ENCODE measurements at regions not wholly inside any gene's neighbourhood (a gene's known extent, or its start where the extent isn't known, plus 50 kb on each side); places are given as distances from the start of the nearest gene placed in this dataset.

GRCh38 chr4:140213749-140214148 is 59.8 kb upstream of the MAML3 start:
- DNase-seq, result no peak

- DNase-seq, result no peak
Measured at GRCh38 chr4:140213116-140213515, 59.1 kb upstream of the MAML3 start.

GRCh38 chr4:140212646-140213045 is 58.7 kb upstream of the MAML3 start:
- no peak for DNase-seq

GRCh38 chr4:140212194-140212593 is 58.2 kb upstream of the MAML3 start:
- no peak for DNase-seq

- DNase-seq, result no peak
Measured at GRCh38 chr4:140211693-140212092, 57.7 kb upstream of the MAML3 start.

- no peak for DNase-seq
Measured at GRCh38 chr4:140211161-140211560, 57.2 kb upstream of the MAML3 start.

- no peak for DNase-seq
Measured at GRCh38 chr4:140208921-140209320, 54.9 kb upstream of the MAML3 start.
